SU-DHL-6 (cell line): ENCODE measurements at regions not wholly inside any gene's neighbourhood (a gene's known extent, or its start where the extent isn't known, plus 50 kb on each side); places are given as distances from the start of the nearest gene placed in this dataset.

Experiments
- H2AFZ ChIP-seq: fragments of 200-600 bp; sonication (generic); 2 replicates; pipeline ENCODE4 v1.6.1; 2014; ENCODE audit warnings: low read depth, mild to moderate bottlenecking, moderate library complexity, mixed read lengths, antibody characterized with exemption, low read length; ENCODE audit not compliant: severe bottlenecking
- H3F3A ChIP-seq: fragments of 200-600 bp; shearing (Covaris generic); 2 replicates; pipeline ENCODE4 v1.6.0; 2016; ENCODE audit warnings: antibody characterized with exemption, mild to moderate bottlenecking; ENCODE audit not compliant: insufficient read depth
- H3K27ac ChIP-seq: fragments of 200-600 bp; sonication (generic); 2 replicates; pipeline ENCODE4 v1.5.1; 2016; ENCODE audit warnings: low read depth, mild to moderate bottlenecking, low read length, moderate library complexity, mixed read lengths
- H3K27me3 ChIP-seq: fragments of 200-600 bp; sonication (generic), shearing (Covaris generic); 2 replicates; pipeline ENCODE4 v1.6.0; 2014; ENCODE audit warnings: mild to moderate bottlenecking, low read length
- H3K36me3 ChIP-seq: fragments of 200-600 bp; sonication (generic); 2 replicates; pipeline ENCODE4 v1.6.1; 2014; ENCODE audit warnings: mild to moderate bottlenecking, low read length, mixed read lengths
- H3K4me2 ChIP-seq: fragments of 300-600, 200-600 bp; shearing (Covaris generic), sonication (generic); 2 replicates; pipeline ENCODE4 v1.6.0; 2014; ENCODE audit warnings: low read length, low read depth, mild to moderate bottlenecking; ENCODE audit not compliant: poor library complexity, severe bottlenecking
- H3K4me3 ChIP-seq: fragments of 200-600 bp; sonication (generic); 2 replicates; pipeline ENCODE4 v1.5.1; 2014; ENCODE audit warnings: antibody characterized with exemption, low read length, mild to moderate bottlenecking, mixed read lengths; ENCODE audit not compliant: insufficient read depth, poor library complexity, severe bottlenecking
- H3K79me2 ChIP-seq: fragments of 200-600 bp; sonication (generic); 2 replicates; pipeline ENCODE4 v1.6.1; 2014; ENCODE audit warnings: mild to moderate bottlenecking, low read length, moderate library complexity; ENCODE audit not compliant: insufficient read depth
- H3K9ac ChIP-seq: fragments of 200-600 bp; sonication (generic); 2 replicates; pipeline ENCODE4 v1.7.0; 2014; ENCODE audit warnings: mild to moderate bottlenecking, low read length
- H3K9me2 ChIP-seq: fragments of 200-600 bp; sonication (generic); replicated peaks from 2 replicates; pipeline ENCODE4 v1.6.1; 2014; ENCODE audit warnings: low read length; ENCODE audit not compliant: insufficient read depth
- H3K9me3 ChIP-seq: fragments of 200-600 bp; sonication (generic); 2 replicates; pipeline ENCODE4 v1.6.1; 2014; ENCODE audit warnings: low read length, mixed read lengths; ENCODE audit not compliant: insufficient read depth
- H4K20me1 ChIP-seq: fragments of 200-600 bp; sonication (generic); 2 replicates; pipeline ENCODE4 v1.6.1; 2014; ENCODE audit warnings: low read depth, mild to moderate bottlenecking, antibody characterized with exemption, low read length, moderate library complexity, mixed read lengths
- CTCF ChIP-seq: fragments of 200-600 bp; sonication (generic); IDR thresholded peaks from one replicate; pipeline ENCODE4 v1.5.1; 2017; ENCODE audit warnings: antibody characterized with exemption, mild to moderate bottlenecking, low read length, moderate library complexity; ENCODE audit not compliant: insufficient read depth, poor library complexity, severe bottlenecking
- EZH2phosphoT487 ChIP-seq: fragments of 200-600 bp; sonication (generic), shearing (Covaris generic); conservative IDR thresholded peaks from 2 replicates; pipeline ENCODE4 v1.6.1; 2018; ENCODE audit warnings: mild to moderate bottlenecking, antibody characterized with exemption, low read length, moderate library complexity, mixed read lengths

- Histone ChIP-seq H3K79me2 (no peaks in the 10 kb centered on the region), H3K4me2 (no peak overlapping the region), H4K20me1 (no peaks in the 10 kb centered on the region), H3K4me3 (no peak overlapping the region), H3K27me3 (no peaks in the 10 kb centered on the region), H3F3A (no peaks in the 10 kb centered on the region), H3K9me2 (no peaks in the 10 kb centered on the region), H3K27ac (no peak overlapping the region), H2AFZ (no peak overlapping the region), H3K9ac (no peak overlapping the region), H3K36me3 (no peaks in the 10 kb centered on the region), H3K9me3 (no peaks in the 10 kb centered on the region)
- peak; percentile 17 for TF ChIP-seq CTCF
- TF ChIP-seq EZH2phosphoT487, result no peak
Observed at GRCh38 chrX:134144231-134144630, 92.8 kb upstream of the CCDC160 start.

- Histone ChIP-seq H3K36me3 (no peaks in the 10 kb centered on the region), H3K4me3 (no peak overlapping the region), H3K27me3 (no peaks in the 10 kb centered on the region), H3K79me2 (no peaks in the 10 kb centered on the region), H2AFZ (no peak overlapping the region), H3K9me2 (no peaks in the 10 kb centered on the region), H3K9ac (no peak overlapping the region), H3K4me2 (no peak overlapping the region), H3K9me3 (no peaks in the 10 kb centered on the region), H3F3A (no peaks in the 10 kb centered on the region), H3K27ac (no peak overlapping the region), H4K20me1 (no peaks in the 10 kb centered on the region)
- no peak for TF ChIP-seq CTCF
- TF ChIP-seq EZH2phosphoT487, result no peak
Observed at GRCh38 chrX:134146493-134146892, 90.5 kb upstream of the CCDC160 start.

GRCh38 chrX:134148172-134148692 is 88.8 kb upstream of the CCDC160 start:
- TF ChIP-seq EZH2phosphoT487, result no peak
- no peak for TF ChIP-seq CTCF
- Histone ChIP-seq H3K4me3 (no peak overlapping the region), H3K27me3 (no peaks in the 10 kb centered on the region), H3K79me2 (no peaks in the 10 kb centered on the region), H3K9me2 (no peaks in the 10 kb centered on the region), H3K27ac (no peak overlapping the region), H2AFZ (no peak overlapping the region), H3K9me3 (no peaks in the 10 kb centered on the region), H3K36me3 (no peaks in the 10 kb centered on the region), H3F3A (no peaks in the 10 kb centered on the region), H4K20me1 (no peaks in the 10 kb centered on the region), H3K9ac (no peak overlapping the region), H3K4me2 (no peak overlapping the region)
